Stomach smooth muscle (tissue), 2 donors: ENCODE measurements at regions not wholly inside any gene's neighbourhood (a gene's known extent, or its start where the extent isn't known, plus 50 kb on each side); places are given as distances from the start of the nearest gene placed in this dataset.

Experiments
- H3K27ac ChIP-seq: one replicate; pipeline ENCODE4 v1.7.0; 2013; ENCODE audit warnings: mild to moderate bottlenecking, low read length, inconsistent platforms
- H3K27me3 ChIP-seq, 2 donors: one replicate each; pipeline ENCODE4 v1.7.0; 2013; ENCODE audit warnings: low read length in 2 of 2; ENCODE audit not compliant: insufficient read depth in 2 of 2, control insufficient read depth in 1 of 2
- H3K36me3 ChIP-seq, 2 donors: one replicate each; pipeline ENCODE4 v1.7.0; 2013; ENCODE audit warnings: low read length in 2 of 2; ENCODE audit not compliant: control insufficient read depth in 2 of 2, insufficient read depth in 2 of 2
- H3K4me1 ChIP-seq: one replicate; pipeline ENCODE4 v1.7.0; 2013; ENCODE audit warnings: low read length; ENCODE audit not compliant: control insufficient read depth, insufficient read depth
- H3K4me3 ChIP-seq, 2 donors: one replicate each; pipeline ENCODE4 v1.7.0; 2013; ENCODE audit warnings: low read length in 2 of 2
- H3K9ac ChIP-seq, 2 donors: one replicate each; pipeline ENCODE4 v1.7.0; 2013; ENCODE audit warnings: low read length in 2 of 2, mild to moderate bottlenecking in 1 of 2
- H3K9me3 ChIP-seq, 2 donors: one replicate each; pipeline ENCODE4 v1.7.0; 2013; ENCODE audit warnings: low read length in 2 of 2; ENCODE audit not compliant: control insufficient read depth in 2 of 2
- donor health status: healthy.
- donor health status: Pancreatic carcinoma.

DNA sequence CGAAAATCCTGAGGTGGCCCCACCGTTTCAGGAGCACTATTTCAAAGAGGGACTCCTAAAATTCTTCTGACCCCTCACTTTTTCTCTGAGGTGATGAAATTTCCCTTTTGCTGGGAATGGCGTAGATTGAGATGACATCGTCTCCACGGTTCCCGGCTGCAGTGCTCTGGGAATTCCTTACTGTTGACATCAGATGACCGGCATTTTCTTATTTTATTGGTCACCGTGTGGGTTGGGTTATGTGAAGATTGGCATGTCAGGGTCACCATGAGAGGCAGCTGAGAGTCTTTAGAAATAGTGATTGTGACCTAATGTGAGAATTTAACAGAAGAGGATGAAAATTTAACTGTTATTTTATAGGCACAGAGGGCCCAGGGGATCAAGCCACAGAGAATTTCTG lies 356.7 kb downstream of the FGF9 start:
- no peak overlapping the region for H3K27ac ChIP-seq
- no peaks in the 10 kb centered on the region for H3K36me3 ChIP-seq
- H3K9me3 ChIP-seq: no peaks in the 10 kb centered on the region
- no peak overlapping the region for H3K4me3 ChIP-seq
- H3K27me3 ChIP-seq: no peaks in the 10 kb centered on the region
- no peaks in the 10 kb centered on the region for H3K4me1 ChIP-seq
- H3K9ac ChIP-seq: no peak overlapping the region

DNA sequence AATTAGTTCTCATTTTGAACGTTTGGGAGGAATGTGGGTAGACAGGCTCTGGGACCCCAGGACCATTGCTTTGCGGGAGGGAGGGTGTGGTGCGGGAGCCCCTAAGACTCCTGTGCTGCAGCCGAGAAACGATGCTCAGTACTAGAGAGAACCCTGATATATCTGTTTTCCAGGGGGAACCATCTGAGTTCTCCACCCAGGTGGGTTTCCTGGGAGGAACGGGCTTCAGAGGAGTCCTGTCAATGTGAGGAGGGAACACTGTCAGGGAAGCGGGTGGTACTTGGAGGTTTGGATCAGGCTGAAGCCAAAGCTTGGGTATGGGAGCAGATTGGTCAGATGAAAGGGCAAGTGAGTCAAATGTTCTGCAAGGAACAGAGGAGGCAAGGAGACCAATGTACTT lies 358.0 kb downstream of the FGF9 start:
- no peaks in the 10 kb centered on the region for H3K9me3 ChIP-seq
- H3K4me1 ChIP-seq: no peaks in the 10 kb centered on the region
- H3K27me3 ChIP-seq: no peaks in the 10 kb centered on the region
- H3K36me3 ChIP-seq: no peaks in the 10 kb centered on the region
- no peak overlapping the region for H3K9ac ChIP-seq
- no peak overlapping the region for H3K4me3 ChIP-seq
- H3K27ac ChIP-seq: no peak overlapping the region

DNA sequence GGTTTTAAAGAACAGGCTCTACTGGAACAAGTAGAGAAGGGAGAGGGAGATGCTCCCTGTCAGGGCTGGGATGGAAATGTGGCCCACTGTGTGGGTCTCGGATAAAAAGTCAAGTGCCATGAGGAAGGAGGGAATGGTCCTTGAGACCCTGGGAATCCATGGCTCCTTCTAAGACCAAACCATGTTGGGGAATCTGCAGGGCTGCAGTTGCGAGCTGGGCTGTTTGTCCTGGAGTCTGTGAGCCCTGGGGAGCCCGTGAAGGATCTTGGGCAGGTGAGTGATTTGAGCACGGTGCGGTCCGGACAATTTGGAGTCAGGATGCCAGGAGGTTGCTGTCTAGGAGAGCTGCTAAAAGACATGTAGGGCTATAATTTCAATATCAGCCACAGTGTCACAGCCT lies 359.4 kb downstream of the FGF9 start:
- H3K9me3 ChIP-seq: no peaks in the 10 kb centered on the region
- no peak overlapping the region for H3K27ac ChIP-seq
- no peaks in the 10 kb centered on the region for H3K4me1 ChIP-seq
- H3K36me3 ChIP-seq: no peaks in the 10 kb centered on the region
- no peak overlapping the region for H3K9ac ChIP-seq
- H3K27me3 ChIP-seq: no peaks in the 10 kb centered on the region
- H3K4me3 ChIP-seq: no peak overlapping the region

DNA sequence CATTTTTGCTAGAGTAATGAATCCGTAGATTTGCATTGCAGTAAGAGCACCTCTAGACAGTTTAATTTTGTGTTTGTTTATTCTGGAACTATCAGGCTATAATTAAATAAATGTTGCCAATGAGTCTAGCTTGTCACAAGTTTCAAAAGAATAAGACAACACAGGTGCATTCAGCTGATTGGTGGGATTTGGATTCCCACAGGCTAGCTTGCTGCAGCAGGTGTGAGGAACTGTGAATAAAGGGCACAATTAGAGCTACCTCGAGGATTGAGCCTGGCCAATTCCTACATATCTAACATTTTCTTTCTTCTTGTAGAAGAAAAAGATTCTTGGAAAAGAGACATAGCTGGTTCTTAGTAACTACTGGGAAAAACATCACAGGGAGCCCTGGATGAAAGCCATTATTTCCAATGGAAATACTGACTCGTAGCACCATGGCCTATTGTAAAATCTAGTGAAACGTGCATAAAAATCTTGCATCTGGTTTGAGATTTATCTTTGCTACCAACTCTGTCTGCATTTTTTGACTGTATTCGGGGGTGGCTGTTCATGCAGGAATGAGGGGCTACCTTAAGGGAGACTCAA lies 360.9 kb downstream of the FGF9 start:
- H3K9ac ChIP-seq: no peak overlapping the region
- no peak overlapping the region for H3K27ac ChIP-seq
- no peaks in the 10 kb centered on the region for H3K36me3 ChIP-seq
- no peaks in the 10 kb centered on the region for H3K27me3 ChIP-seq
- no peaks in the 10 kb centered on the region for H3K4me1 ChIP-seq
- no peak overlapping the region for H3K4me3 ChIP-seq
- H3K9me3 ChIP-seq: no peaks in the 10 kb centered on the region

DNA sequence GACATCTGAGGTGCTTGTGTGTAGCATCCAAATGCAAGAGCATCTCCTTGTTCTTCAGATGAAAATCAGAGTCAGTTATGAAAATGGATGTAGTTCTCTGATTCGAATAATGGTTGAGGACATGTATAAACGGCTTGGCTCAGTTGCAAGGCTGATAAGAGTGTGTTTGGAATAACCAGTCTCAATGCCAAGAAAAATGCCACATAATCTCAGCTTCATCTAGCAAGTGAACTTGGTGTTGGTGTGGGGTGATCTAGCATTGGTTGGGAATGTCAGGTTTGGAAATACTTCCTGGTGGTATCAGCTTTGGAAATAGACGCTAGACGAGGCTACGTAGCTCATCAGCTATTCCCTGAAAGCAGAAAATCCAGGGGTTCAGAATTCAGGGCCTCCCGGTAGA lies 362.0 kb downstream of the FGF9 start:
- Histone ChIP-seq H3K27me3 (no peaks in the 10 kb centered on the region), H3K4me3 (no peak overlapping the region), H3K9ac (no peak overlapping the region), H3K9me3 (no peaks in the 10 kb centered on the region), H3K36me3 (no peaks in the 10 kb centered on the region), H3K27ac (no peak overlapping the region), H3K4me1 (no peaks in the 10 kb centered on the region)

DNA sequence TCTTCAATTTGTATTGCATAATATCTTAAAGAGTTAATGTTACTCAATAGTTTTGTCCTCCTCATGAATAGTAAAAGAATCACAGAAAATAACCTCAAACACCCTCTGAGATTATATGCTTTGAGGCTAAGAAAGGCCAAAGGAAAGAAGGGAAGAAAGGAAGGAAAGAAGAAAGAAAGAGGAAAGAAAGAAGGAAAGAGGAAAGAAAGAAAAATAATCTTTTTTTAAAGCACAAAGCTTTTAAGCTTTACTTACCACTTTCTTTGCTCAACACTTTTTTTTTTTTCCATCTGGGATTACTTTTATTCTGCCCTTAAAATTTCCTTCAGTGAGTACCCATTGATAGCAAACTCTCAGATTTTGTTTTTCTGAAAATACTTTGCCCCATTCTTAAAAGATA lies 369.1 kb downstream of the FGF9 start:
- no peaks in the 10 kb centered on the region for H3K4me1 ChIP-seq
- no peak overlapping the region for H3K4me3 ChIP-seq
- H3K27me3 ChIP-seq: no peaks in the 10 kb centered on the region
- H3K27ac ChIP-seq: no peak overlapping the region
- no peaks in the 10 kb centered on the region for H3K9me3 ChIP-seq
- no peaks in the 10 kb centered on the region for H3K36me3 ChIP-seq
- no peak overlapping the region for H3K9ac ChIP-seq

DNA sequence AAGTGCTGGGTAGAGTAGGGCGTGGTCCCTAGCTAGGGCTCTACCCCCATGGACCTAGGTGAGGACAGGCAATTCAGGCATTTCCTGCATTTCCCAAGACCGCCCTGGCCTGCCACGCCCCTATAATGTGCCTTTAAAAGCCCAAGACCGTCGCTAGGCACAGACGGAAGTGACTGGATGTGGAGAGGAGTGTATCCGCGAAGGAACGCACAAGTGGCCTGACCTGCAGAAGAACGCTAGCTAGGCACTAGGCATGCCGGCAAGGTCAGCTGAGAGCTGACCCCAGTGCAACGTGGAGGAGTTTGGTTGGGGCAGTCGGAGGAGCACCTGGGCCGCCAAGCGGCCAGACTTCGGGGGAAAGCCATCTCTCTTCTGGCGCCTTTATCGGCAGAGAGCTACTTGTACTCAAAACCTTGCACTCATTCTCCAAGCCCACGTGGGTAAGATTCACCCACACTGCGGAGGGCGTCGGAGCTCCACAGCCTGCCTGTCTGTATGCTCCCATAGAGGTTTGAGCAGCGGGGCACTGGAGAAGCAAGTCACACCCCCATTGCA lies 370.0 kb downstream of the FGF9 start:
- Histone ChIP-seq H3K4me1 (no peaks in the 10 kb centered on the region), H3K4me3 (no peak overlapping the region)

DNA sequence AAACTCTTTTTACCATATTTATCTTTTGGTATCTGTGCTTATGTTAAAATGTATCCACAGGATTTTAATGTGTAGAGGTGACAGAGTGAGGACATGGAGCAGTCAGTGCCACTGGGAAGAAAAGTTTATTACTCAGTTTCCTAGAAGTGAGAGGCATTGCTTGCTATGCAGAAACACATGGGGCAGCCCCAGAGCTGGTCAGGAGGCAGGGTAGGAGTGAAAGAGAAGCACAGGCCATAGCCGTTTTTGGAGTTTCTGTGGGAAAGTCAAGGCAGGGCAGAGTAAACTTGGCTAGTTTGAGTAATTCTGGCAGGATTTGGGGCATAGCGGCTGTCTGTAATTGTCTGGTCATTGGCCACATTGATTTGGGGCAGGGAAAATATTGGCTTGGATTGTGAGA lies 370.9 kb downstream of the FGF9 start:
- no peaks in the 10 kb centered on the region for H3K9me3 ChIP-seq
- H3K27me3 ChIP-seq: no peaks in the 10 kb centered on the region
- H3K4me3 ChIP-seq: no peak overlapping the region
- no peaks in the 10 kb centered on the region for H3K4me1 ChIP-seq
- H3K36me3 ChIP-seq: no peaks in the 10 kb centered on the region
- H3K9ac ChIP-seq: no peak overlapping the region
- no peak overlapping the region for H3K27ac ChIP-seq

More for the DNA sequence above, 370.0 kb downstream of the FGF9 start:
- Histone ChIP-seq H3K9ac (no peak overlapping the region), H3K27me3 (no peaks in the 10 kb centered on the region), H3K36me3 (no peaks in the 10 kb centered on the region), H3K9me3 (no peaks in the 10 kb centered on the region), H3K27ac (no peak overlapping the region)

DNA sequence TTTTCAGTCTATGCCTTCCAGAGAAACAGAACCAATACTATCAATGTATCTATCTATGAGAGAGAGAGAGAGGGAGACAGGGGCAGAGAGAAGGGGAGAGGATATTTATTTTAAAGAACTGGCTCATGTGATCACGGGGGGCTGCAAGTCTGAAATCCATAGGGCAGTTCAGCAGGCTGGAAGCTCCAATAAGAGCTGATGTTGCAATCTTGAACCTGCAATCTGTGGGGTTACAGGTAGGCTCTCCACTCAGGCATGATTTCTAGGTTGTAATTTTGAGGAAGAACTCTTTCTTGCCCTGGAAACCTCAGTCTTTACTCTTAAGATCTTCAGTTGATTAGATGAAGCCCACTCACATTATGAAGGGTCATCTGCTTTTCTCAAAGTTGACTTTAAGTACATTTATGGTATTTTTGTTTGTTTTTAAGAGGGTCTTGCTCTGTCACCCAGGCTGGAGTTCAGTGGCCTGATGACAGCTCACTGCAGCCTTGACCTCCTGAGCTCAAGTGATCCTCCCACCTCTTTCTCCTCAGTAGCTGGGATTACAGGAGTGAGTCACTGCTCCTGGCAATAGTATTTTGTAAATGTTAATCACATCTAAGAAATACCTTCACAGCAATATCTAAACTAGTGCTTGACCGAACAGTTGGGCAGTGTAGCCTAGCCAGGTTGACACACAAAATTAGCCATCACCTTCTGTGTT lies 376.4 kb downstream of the FGF9 start:
- Histone ChIP-seq H3K9me3 (no peaks in the 10 kb centered on the region), H3K4me3 (no peak overlapping the region), H3K4me1 (no peaks in the 10 kb centered on the region), H3K36me3 (no peaks in the 10 kb centered on the region), H3K27me3 (no peaks in the 10 kb centered on the region), H3K9ac (no peak overlapping the region), H3K27ac (no peak overlapping the region)

DNA sequence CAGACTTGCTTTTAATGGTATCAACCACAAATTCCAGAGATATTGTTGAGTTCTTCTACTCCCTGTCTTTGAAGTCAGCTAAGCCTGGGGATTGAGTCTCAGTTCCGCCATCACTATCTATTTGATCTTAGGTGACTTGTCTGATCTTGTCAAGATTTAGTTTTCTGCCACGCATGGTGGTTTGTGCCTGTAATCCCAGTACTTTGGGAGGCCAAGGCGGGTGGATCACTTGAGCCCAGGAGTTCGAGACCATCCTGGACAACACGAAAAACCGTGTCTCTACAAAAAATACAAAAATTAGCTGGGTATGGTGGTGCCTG lies 376.9 kb downstream of the FGF9 start:
- Histone ChIP-seq H3K4me1 (no peaks in the 10 kb centered on the region), H3K36me3 (no peaks in the 10 kb centered on the region), H3K4me3 (no peak overlapping the region), H3K9ac (no peak overlapping the region), H3K9me3 (no peaks in the 10 kb centered on the region), H3K27me3 (no peaks in the 10 kb centered on the region), H3K27ac (no peak overlapping the region)

DNA sequence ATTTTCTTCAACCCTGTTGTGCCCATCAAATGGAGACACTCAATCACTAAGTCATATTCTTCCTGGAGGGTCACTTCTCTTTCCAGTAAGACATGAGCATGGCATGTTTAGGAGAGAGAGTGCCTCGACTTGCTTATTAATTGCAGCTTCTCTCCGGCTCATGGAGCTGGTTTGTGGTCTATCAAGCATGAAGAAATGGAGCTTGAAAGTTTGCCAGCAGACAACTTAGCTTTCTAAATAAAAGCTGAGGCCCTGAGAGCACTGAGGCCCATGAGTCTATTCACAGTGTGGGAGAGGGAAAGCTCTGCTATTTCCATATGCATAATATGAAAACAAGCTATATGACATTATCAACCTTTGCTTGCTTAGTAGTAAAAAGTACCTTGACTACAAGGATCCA lies 378.5 kb downstream of the FGF9 start:
- Histone ChIP-seq H3K27me3 (no peaks in the 10 kb centered on the region), H3K9ac (no peak overlapping the region), H3K9me3 (no peaks in the 10 kb centered on the region), H3K4me1 (no peaks in the 10 kb centered on the region), H3K4me3 (no peak overlapping the region), H3K27ac (no peak overlapping the region), H3K36me3 (no peaks in the 10 kb centered on the region)
